Bronchial epithelial cell (primary cell): ENCODE measurements at regions not wholly inside any gene's neighbourhood (a gene's known extent, or its start where the extent isn't known, plus 50 kb on each side); places are given as distances from the start of the nearest gene placed in this dataset.

Experiments
- DNase-seq: peaks from one replicate; pipeline ENCODE4 v3.0.0-alpha.2; 2010; ENCODE audit warnings: low read depth
- FAIRE-seq: peaks from 2 replicates; lab custom pipeline; 2011; peaks lifted over from hg19 to GRCh38; lab: Jason Lieb, UNC
- H3K27me3 ChIP-seq: 2 replicates; pipeline ENCODE4 v1.5.1; 2011; ENCODE audit warnings: low read length; ENCODE audit not compliant: control insufficient read depth, insufficient read depth
- H3K36me3 ChIP-seq: 2 replicates; pipeline ENCODE4 v1.5.1; 2011; ENCODE audit warnings: low read length; ENCODE audit not compliant: control insufficient read depth, insufficient read depth
- H3K4me3 ChIP-seq: 2 replicates; pipeline ENCODE4 v1.5.1; 2011; ENCODE audit warnings: mild to moderate bottlenecking, low read depth, low read length, control low read depth
- CTCF ChIP-seq: IDR thresholded peaks from 2 replicates; pipeline ENCODE4 v1.5.1; 2011; ENCODE audit warnings: mild to moderate bottlenecking, moderate library complexity, low read length, control low read depth, inconsistent platforms; ENCODE audit not compliant: insufficient read depth, severe bottlenecking

GRCh38 chr6:91415031-91415605 lies 828.2 kb upstream of the MAP3K7 start:
- Histone ChIP-seq H3K27me3 (no peaks in the 10 kb centered on the region), H3K4me3 (no peak overlapping the region), H3K36me3 (no peaks in the 10 kb centered on the region)
- no peak for TF ChIP-seq CTCF
- FAIRE-seq = no peak
- no peak for DNase-seq

- DNase-seq = no peak
- Histone ChIP-seq H3K27me3 (no peaks in the 10 kb centered on the region), H3K4me3 (no peak overlapping the region), H3K36me3 (no peaks in the 10 kb centered on the region)
- TF ChIP-seq CTCF = no peak
- no peak for FAIRE-seq
Observed at GRCh38 chr6:91412532-91412931, 825.7 kb upstream of the MAP3K7 start.

GRCh38 chr6:91407706-91408105 lies 820.8 kb upstream of the MAP3K7 start:
- TF ChIP-seq CTCF = no peak
- H3K4me3 ChIP-seq = no peak overlapping the region
- FAIRE-seq (no peak), DNase-seq (no peak)
- no peaks in the 10 kb centered on the region for H3K27me3 ChIP-seq
- no peaks in the 10 kb centered on the region for H3K36me3 ChIP-seq

GRCh38 chr6:91392951-91393350 lies 806.1 kb upstream of the MAP3K7 start:
- no peaks in the 10 kb centered on the region for H3K27me3 ChIP-seq
- H3K4me3 ChIP-seq = no peak overlapping the region
- no peak for FAIRE-seq
- no peak for DNase-seq
- H3K36me3 ChIP-seq = no peaks in the 10 kb centered on the region
- TF ChIP-seq CTCF = no peak

- FAIRE-seq (no peak), DNase-seq (no peak)
- Histone ChIP-seq H3K27me3 (no peaks in the 10 kb centered on the region), H3K4me3 (no peak overlapping the region), H3K36me3 (no peaks in the 10 kb centered on the region)
- TF ChIP-seq CTCF = no peak
Observed at GRCh38 chr6:91387290-91388059, 800.6 kb upstream of the MAP3K7 start.

GRCh38 chr6:91386204-91386603 lies 799.3 kb upstream of the MAP3K7 start:
- FAIRE-seq = no peak
- no peaks in the 10 kb centered on the region for H3K27me3 ChIP-seq

More at GRCh38 chr6:91386204-91386603, 799.3 kb upstream of the MAP3K7 start:
- Histone ChIP-seq H3K36me3 (no peaks in the 10 kb centered on the region), H3K4me3 (no peak overlapping the region)
- TF ChIP-seq CTCF = no peak
- DNase-seq = no peak
